Dedifferentiated amniotic fluid mesenchymal stem cell (primary cell): ENCODE measurements at regions not wholly inside any gene's neighbourhood (a gene's known extent, or its start where the extent isn't known, plus 50 kb on each side); places are given as distances from the start of the nearest gene placed in this dataset.

Experiments
- DNase-seq: peaks from one replicate; pipeline ENCODE4 v3.0.0-alpha.2; 2016; ENCODE audit errors: extremely low spot score

DNA sequence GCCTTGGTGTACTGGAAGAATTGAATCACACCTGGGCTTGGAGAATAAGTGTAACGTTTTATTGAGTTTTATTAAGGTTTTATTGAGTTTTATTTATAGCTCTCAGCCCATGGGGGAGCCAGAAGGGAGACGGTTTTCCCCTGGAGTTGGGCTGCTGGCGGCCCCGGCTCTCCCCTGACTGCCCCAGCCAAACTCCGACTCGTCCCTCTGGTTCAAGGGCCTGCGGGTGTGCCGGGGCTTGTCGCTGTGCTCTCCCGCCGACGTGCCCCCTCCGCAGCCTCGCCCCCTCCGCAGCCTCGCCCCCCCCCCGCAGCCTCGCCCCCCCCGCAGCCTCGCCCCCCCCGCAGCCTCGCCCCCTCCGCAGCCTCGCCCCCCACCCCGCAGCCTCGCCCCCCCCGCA lies 326.1 kb upstream of the RTL1 start:
- DNase-seq, result no peak

DNA sequence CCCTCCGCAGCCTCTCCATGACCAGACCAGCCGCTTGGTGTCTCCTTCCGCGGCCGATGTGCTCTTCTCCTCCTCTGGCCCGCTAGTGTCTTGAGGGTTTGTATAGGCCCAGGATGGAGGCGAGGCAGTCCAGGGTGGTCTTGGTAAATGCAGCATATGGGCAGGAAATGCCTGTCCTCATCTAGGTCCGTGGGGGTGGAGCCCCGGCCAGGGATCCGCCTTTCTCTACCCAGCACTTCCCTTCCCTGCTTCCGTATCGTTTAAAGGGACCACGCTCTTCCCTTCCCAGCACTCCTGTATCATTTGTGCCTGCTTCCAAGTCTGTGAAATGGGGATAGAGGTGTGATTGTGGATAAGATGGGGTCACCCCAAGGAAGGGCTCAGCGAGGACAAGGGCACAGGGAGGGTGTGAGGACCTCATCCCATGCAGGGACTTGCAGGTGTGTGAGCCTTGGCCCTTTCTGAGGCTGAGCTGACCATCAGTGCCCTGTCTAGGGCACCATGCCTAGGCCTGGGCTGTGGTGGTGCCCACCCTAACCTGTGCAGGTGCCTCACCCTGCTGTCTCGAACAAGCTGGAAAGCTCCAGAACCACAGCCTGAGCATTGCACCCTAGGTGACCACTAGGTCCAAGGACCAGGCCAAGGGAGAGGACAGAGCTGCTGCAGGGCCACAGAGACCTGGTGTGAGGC lies 326.8 kb upstream of the RTL1 start:
- DNase-seq, result no peak

DNA sequence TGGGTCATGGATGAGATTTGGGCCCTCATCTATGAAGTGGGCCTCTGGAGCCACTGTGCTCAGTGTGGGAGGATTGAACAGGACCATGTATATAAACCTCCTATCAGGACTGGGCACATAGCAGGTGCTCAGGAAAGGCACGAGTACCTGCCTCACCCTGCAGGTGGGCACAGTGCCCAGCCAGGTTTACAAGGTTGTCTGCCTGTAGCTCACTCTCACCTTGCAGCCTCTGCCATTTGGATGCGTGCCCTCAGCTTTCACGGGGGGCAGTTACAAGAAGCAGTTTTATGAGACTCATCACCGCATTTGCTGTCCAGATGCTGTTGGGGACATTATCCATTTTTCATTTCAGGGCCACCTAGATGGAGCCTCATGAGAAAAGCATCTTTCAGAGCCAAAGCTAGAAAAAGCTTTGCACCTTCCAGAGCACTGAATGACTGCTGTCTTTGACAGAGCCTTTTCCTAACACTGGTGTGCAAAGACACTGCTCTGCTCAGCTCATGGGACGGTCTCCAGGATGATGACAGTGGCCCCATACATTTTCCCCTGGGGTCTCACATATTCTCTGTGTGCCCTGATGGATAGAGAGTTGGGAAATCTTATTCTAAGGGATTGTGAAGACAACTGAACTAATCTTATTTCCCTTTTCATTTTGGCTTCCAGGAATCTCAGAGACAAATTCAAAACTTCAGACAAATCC lies 327.5 kb upstream of the RTL1 start:
- DNase-seq, result no peak

DNA sequence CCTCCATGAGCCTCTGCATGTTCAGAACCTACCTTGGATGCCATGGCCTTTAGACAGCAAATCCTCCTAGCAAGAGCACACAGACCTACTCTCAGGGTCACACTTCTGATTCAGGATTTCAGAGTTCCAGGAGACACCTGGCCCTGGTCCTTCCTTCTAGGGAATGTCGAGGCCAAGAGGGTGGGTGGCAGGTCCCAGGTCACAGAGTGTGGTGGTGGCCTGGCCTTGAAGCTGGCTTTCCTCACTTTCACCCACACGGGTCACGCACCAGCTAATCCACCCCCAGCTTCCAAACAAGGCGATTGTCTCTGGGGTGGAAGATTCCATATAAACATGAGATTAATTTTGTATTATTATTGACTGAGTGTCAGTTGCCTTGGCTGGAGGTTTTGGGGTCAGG lies 328.3 kb upstream of the RTL1 start:
- DNase-seq, result no peak

DNA sequence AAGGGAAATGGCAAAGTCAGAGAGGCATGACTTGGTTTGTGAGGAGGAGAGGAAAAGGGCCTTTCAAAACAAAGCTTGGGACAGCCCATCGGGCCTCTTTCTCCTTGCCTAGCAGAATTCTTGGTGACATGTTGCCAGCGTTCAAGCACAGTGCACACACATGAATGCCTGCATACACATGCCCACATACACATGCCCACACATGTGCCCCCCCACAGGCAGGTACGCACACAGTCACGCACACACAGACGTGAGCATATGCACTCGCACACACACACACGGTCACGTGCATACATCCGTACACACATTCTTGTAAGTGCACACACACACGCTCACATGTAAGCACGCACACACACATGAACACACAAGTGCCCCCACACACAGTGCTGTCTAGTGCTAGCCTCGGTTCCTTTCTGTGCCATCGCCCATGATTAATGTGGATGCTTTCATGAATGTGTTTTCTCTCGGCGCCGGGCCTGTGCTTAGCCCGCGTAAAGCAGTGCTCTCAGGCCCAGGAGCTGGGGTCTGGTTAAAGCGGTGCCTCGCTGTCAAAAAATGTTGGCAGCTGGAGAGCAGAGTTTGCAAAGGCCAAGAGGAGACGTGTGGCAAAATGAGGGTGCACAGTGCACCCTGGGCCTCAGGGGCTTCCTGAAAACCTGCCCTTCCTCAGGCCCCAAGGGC lies 328.8 kb upstream of the DIO3 start:
- DNase-seq, result no peak

DNA sequence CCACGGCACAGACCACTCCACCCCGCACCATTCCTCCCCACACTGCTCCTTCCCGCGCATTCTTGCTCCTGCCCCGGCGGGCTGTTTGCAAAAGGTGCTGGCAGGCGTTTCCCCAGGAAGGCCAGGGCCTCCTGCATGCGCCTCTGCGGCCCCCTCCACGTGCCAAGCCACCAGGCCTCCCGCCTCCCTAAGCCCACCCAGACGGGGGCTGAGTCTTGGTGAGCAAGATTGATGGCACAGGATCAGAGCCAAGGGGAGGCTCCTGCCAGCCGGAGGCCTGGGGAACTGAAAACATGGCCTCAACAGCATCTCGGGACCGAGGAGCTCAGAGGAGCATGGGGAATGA lies 328.3 kb upstream of the DIO3 start:
- DNase-seq, result no peak

DNA sequence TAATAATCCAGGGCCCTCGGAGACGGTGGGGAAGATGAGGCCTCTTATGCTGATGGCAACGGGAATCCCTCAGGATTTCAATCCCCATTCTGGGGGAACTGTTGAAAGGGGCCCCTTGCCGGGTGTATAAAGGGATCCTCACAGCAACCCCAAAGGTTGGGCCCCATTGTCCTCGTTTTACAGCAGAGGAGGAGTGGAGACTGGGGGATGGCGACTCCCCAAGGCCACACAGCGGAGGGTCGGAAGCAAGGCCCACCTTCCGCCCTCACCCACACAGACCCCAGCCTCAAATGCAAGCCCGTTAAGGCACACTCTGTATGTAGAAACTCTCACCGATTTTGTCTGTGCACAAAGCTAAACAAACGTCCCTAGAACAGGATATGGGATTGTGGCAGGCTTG lies 327.9 kb upstream of the DIO3 start:
- no peak for DNase-seq

DNA sequence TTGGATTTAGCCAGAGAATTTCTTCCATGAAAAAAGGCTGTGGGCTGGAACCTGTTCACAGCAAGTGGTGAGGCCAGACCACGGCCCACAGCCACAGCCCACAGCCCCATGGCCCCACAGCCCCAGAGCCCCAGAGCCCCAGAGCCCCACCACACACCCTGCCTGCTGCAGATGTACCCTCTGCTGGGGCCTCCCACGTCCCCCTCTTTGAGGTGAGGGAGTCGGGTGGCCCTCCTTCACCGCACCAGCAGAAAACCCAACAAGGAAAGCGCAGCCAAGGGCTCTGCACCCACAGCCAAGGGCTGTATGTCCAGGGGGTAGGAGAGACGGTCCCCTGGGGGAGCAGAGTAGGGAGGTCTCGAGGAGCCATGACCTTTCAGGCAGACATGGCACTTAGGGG lies 327.5 kb upstream of the DIO3 start:
- DNase-seq, result no peak

DNA sequence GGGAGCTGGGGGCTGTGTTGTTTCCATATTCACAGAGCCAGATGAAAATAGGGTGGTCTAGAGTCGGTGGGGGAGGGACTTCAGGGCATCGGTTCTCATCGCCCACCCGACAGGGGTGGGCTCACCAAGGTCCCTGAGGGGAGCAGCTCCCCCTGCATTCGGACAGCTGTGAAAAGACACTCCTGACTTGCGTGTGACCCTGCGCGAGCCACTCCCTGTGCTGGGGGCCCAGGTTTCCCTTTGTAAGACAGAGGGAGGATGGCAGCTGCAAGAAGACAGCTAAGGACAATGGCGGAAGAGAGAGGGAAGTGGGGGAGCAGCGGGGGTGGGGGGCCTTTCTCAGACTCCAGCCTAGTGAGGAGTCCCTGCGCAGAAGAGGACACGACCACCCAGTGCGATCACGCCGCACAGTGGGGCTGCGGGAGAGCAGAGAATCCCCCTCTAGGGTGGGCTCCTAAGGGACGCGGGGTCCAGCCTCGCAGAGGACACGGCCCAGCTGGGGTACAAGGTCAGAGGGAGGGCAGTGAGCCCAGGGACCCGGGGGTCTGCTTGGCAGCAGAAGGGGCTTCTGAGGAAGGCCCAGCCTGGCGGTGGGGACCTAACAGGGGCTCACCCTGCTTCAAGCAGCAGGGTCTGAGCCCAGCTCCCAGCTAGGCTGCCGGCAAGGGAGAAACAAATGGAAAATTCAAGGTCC lies 326.9 kb upstream of the DIO3 start:
- DNase-seq, result no peak

DNA sequence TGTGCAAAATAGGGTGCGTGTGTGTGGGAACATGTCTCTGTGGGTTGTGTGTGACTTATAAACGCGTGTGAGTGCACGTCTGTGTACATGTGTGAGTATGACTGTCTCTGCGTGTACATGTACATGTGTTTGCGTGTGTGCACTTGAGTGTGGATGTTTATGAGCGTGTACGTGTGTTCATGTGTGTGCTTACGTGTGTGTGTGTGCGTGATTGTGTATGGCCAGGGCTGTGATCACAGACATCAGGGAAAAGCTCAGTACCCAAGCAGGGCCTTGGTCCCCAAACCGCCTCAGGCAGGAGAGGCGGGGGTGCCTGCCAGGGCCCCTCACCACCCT lies 326.3 kb upstream of the DIO3 start:
- no peak for DNase-seq

DNA sequence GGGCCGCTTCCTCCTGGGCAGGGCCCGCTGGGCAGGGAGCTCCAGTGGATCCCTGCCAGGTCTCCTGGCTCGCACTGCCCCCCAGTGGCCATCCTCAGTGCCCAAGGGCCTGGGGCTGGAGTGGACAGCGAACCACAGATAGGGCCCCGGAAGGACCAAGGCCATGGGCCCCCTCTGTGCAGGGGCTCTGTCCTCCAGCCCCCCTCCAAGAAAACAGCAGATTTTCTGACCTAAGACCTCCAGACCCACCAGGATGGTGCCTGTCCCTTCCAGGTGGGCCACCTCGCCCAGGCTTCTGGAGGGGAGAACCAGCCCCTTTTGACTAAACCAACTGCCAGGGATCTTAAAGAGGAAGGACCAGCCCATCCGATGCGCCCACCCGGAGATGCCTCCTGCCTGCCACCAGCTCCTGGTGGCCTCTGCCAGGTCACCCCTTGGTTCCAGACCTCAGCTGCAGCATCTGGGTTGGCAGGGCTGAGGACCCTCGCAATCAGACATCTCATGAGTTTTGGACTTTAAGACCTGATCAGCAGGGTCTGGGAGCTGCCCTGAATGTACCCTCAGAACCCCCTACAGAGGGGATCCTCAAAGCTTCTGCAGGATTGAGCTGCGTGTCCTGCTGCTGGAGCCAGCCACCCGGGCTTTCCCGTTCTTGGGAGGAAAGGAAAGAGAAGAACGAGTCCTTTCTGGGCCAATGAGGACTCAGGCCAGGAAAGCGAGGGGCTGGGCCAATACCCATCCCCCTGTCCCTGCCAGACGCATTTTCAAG lies 325.8 kb upstream of the DIO3 start:
- no peak for DNase-seq

DNA sequence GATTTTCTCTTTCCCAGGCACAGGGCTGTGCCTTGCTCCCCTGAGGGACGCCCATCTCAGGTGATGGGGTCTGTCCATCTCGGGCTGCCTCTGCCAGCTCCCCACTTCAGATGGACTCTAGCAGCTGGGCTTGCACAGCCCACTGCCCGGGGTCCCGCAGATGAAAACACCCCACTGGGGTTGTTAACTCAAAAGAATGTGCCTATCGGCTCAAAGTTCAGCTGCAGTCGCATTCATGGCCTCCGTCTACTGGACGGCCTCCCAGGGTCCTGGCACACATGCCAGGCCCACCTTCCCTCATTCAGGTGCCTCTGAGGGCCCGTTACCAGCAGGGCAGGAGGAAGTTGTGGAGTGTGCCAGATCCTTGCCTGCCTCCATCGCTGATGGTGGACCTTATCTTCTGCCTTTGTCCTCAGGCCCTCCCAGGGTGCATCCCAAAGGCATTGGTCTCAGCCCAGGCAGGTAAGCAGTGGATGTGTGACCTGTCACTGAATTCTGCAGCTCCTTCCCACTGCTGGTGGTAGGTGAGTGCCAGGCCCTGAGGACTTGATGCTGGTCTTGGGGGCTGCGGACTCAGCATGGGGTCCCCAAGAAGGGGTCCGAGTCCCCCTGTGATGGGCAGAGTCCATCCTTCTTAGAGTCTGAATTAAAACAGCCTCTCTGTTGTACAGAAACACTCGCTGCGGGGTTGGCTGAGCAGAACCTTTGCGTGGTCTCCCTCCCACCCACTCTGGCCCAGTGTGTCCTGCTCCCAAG lies 324.6 kb upstream of the DIO3 start:
- DNase-seq, result no peak

DNA sequence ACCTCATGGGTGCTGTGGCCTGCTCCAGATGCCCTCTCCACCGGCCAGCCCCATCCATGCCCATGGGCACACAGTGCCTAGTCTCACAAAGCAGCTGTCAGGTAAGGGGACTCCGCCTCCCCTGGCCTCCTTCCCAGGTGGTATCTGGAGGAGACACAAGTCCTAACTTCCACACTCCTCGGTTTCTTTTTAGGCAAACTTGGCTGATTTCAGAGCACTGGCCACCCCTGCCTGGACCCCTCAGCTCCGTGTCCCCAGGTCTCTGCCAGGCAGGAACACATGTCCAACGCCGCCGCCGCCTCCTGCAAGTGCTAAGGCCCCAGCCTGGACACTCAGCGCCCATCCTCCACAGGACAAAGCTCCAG lies 324.1 kb upstream of the DIO3 start:
- no peak for DNase-seq

DNA sequence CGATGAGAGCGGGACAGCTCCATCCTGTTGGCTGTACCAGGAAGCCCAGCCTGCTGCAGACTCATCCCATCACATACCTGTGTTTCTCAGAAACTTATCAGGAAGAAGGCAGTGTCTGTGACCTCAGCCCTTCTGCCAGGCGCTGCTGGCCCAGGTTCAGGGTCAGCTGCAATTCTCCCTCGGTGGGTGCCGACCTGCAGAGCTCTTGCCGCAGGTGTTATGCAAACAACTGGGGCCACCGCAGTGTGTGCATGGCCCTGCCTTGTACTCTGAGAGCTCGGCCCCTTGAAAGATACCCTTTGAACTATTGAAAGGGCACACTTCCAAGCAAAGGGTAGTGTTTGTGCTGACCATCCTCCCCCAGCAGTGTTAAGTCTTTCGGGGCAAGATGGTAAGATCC lies 322.2 kb upstream of the DIO3 start:
- DNase-seq, result no peak

DNA sequence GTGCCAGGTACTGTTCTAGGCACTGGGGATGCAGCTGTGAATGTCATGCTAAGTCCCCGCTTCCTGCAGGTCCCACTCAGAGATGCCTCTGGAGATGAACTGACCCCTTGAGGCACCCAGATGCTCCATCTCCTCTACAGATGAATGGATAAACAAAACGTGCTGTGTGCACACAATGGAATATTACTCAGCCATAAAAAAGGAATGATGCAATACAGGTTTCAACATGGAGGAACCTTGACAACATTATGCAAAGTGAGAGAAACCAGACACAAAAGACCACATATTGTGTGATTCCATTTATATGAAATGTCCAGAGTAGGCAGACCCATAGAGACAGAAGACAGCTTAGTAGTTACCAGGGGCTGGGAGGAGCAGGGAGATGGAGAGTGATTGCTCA lies 320.1 kb upstream of the DIO3 start:
- no peak for DNase-seq

DNA sequence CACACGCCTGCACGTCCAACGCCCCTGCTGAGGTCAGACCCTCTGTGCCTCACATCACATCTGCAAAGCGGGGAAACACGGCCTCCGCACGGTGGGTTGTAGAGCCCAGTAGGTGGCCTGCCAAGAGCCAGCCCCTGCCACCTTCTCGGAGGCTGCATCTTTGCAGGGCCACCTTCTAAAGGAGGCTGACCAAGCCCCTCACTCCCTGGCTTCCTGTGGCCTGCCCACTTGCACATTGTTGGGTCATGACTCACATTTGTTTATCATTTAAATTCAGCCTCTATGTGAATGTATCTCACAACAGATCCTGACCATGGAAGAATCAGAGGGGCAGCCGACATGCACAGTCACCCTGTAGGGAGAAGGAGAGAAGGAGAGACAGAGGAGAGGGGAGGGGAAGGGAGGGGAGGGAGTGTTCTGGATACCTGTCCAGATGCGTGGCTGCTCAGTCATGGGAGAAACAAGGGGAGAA lies 319.5 kb upstream of the DIO3 start:
- no peak for DNase-seq

DNA sequence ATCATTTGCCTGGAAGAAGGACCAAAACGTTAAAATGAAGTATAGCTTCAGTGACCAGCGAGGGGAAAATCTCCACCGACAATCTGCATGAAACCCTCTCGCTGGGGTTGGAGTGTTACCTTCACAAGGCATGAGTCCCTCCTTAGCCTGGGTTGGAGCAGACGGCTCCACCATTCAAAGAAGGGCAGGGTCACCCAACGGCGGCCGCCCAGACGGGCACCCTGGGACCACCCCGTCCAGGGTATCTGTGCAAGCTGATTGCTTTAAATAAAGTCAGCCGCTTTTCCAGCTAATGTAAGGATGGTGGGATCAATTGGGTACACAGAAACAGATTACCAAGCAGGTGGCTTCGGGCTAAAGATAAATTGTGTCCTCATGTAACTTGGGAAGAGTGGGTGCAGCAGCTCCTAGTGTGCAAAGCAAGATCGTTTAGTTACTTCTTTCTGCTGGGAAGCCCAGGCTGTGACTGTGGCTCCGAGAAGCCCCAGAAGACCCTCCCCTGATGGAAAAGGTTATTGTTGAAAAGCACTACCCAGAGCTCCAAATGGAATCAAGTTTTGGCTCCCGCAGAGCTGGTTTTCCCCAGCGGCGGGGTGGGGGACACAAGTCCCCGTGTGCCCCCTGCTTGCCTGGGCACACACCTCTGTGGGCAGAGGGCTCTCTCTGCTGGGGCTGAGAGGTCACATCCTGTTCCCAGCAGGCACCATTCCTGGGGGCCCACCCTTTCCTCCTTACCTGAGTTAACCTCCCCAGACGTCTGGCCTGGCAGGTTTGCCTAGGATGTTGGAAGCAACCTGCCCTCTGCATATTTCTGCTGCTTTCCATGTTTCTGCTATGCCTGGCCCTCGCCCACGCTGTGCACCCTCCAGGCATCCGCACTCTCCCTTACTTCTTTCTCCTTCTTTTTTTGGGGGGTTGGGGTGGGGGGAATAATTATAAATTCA lies 318.6 kb upstream of the DIO3 start:
- DNase-seq, result no peak

DNA sequence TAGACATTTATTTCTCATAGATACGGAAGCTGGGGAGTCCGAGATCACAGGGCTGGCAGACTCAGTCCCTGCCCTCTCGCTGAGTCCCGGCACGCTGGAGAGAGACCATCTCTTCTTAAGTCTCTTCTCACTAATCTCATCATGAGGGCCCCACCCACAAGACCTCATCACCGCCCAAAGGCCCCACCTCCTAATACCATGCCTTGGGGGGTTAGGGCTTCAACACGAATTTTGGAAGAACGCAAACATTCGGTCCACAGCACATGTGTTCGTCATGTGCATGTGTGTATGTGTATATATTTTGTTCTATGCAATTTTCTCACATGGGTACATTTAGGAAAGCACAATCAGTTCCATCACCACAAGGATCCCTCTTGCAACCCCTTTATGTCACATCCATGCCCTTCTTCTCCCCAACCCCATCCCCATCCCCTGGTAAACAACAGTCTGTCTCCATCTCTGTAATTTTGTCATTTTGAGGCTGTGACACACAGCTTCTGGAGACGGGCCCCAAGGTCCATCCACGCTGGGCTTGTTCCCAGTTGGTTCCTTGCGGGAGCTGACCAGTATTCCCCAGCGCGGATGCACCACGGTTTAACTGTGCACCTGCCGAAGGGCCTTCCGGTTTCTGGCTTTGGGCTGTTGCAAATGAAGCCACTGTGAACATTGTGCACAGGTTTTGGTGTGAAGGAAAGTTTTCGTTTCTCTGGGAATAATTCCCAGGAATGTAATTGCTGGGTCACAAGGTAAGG lies 317.5 kb upstream of the DIO3 start:
- DNase-seq, result no peak
